BLaER1 treated with 17β-estradiol and CSF1 and Interleukin-3, amounts not matched to agents 10 nM and 100 nM (cell line): ENCODE measurements at regions not wholly inside any gene's neighbourhood (a gene's known extent, or its start where the extent isn't known, plus 50 kb on each side); places are given as distances from the start of the nearest gene placed in this dataset.

Source experiments
- H3K27ac ChIP-seq, 11 experiments: shearing (Covaris generic); formaldehyde crosslinking; 2 replicates each; pipeline ENCODE4 v1.8.1; 2022
- H3K27me3 ChIP-seq, 11 experiments: shearing (Covaris generic); formaldehyde crosslinking; 2 replicates each; pipeline ENCODE4 v1.8.1; 2022
- H3K36me3 ChIP-seq, 11 experiments: shearing (Covaris generic); formaldehyde crosslinking; 2 replicates each; pipeline ENCODE4 v1.8.1; 2022
- H3K4me1 ChIP-seq, 10 experiments: shearing (Covaris generic); formaldehyde crosslinking; 2 replicates each; pipeline ENCODE4 v1.8.1; 2022
- H3K4me2 ChIP-seq, 11 experiments: shearing (Covaris generic); formaldehyde crosslinking; 2 replicates each; pipeline ENCODE4 v1.8.1; 2022
- H3K4me3 ChIP-seq, 10 experiments: shearing (Covaris generic); formaldehyde crosslinking; 2 replicates each; pipeline ENCODE4 v1.8.1; 2022
- H3K9ac ChIP-seq, 11 experiments: shearing (Covaris generic); formaldehyde crosslinking; 2 replicates each; pipeline ENCODE4 v1.8.1; 2022
- H3K9me3 ChIP-seq, 11 experiments: shearing (Covaris generic); formaldehyde crosslinking; replicated peaks in 1 of 11; 2 replicates each; pipeline ENCODE4 v1.8.1; 2022
- H4K20me1 ChIP-seq, 11 experiments: shearing (Covaris generic); formaldehyde crosslinking; 2 replicates each; pipeline ENCODE4 v1.8.1; 2022
- Cebpa-rat ChIP-seq, 11 experiments: shearing (Covaris generic); IDR thresholded peaks; 2 replicates each; pipeline ENCODE4 v1.8.1; 2022

- TF ChIP-seq Cebpa-rat (IDR thresholded peaks at IDR 0.05), result no peak
- H3K27ac ChIP-seq, result no peak overlapping the region
- H4K20me1 ChIP-seq, result no peaks in the 10 kb centered on the region
- H3K4me1 ChIP-seq, result no peaks in the 10 kb centered on the region; a peak in 1 of 20 replicates
- no peaks in the 10 kb centered on the region for H3K36me3 ChIP-seq
- no peak overlapping the region for H3K4me2 ChIP-seq
- no peaks in the 10 kb centered on the region for H3K27me3 ChIP-seq
- no peak overlapping the region for H3K4me3 ChIP-seq
- H3K9me3 ChIP-seq, result no peaks in the 10 kb centered on the region
- no peak overlapping the region for H3K9ac ChIP-seq
Measured at GRCh38 chr18:67813380-67814028, 297.0 kb upstream of the DSEL start.

- Histone ChIP-seq H3K27ac (no peak overlapping the region), H3K4me2 (no peak overlapping the region), H3K4me1 (no peaks in the 10 kb centered on the region), H3K9me3 (peaks cover 7 to 20% (median 16%) of the 10 kb centered on the region in 11 experiments; a peak in 20 of 22 replicates), H4K20me1 (no peaks in the 10 kb centered on the region), H3K9ac (no peak overlapping the region), H3K36me3 (no peaks in the 10 kb centered on the region), H3K27me3 (no peaks in the 10 kb centered on the region), H3K4me3 (no peak overlapping the region)
- TF ChIP-seq Cebpa-rat (IDR thresholded peaks at IDR 0.05), result no peak
Measured at GRCh38 chr18:67805261-67805660, 288.7 kb upstream of the DSEL start.

- Histone ChIP-seq H3K4me1 (peaks cover 0 to under 1% (median 0%) of the 10 kb centered on the region in 10 experiments; a peak in 1 of 20 replicates), H3K27me3 (no peaks in the 10 kb centered on the region), H3K9me3 (no peaks in the 10 kb centered on the region), H3K27ac (no peak overlapping the region), H3K4me3 (no peak overlapping the region), H3K9ac (no peak overlapping the region), H4K20me1 (no peaks in the 10 kb centered on the region), H3K36me3 (no peaks in the 10 kb centered on the region), H3K4me2 (no peak overlapping the region)
- no peak for TF ChIP-seq Cebpa-rat (IDR thresholded peaks at IDR 0.05)
Measured at GRCh38 chr18:67794521-67794920, 278.0 kb upstream of the DSEL start.

- Histone ChIP-seq H3K9ac (no peak overlapping the region), H3K4me2 (no peak overlapping the region), H4K20me1 (no peaks in the 10 kb centered on the region), H3K27ac (no peak overlapping the region), H3K36me3 (no peaks in the 10 kb centered on the region), H3K4me3 (no peak overlapping the region), H3K4me1 (no peaks in the 10 kb centered on the region), H3K9me3 (no peaks in the 10 kb centered on the region), H3K27me3 (no peaks in the 10 kb centered on the region)
- no peak for TF ChIP-seq Cebpa-rat (IDR thresholded peaks at IDR 0.05)
Measured at GRCh38 chr18:67790527-67790926, 274.0 kb upstream of the DSEL start.

GRCh38 chr18:67789165-67789545 lies 272.6 kb upstream of the DSEL start:
- H4K20me1 ChIP-seq, result no peaks in the 10 kb centered on the region
- no peak overlapping the region for H3K27ac ChIP-seq
- no peaks in the 10 kb centered on the region for H3K4me1 ChIP-seq
- no peaks in the 10 kb centered on the region for H3K9me3 ChIP-seq
- H3K27me3 ChIP-seq, result no peaks in the 10 kb centered on the region
- no peak for TF ChIP-seq Cebpa-rat (IDR thresholded peaks at IDR 0.05)
- no peak overlapping the region for H3K4me3 ChIP-seq
- H3K36me3 ChIP-seq, result no peaks in the 10 kb centered on the region
- no peak overlapping the region for H3K4me2 ChIP-seq
- H3K9ac ChIP-seq, result no peak overlapping the region

- Histone ChIP-seq H3K9me3 (no peaks in the 10 kb centered on the region), H4K20me1 (no peaks in the 10 kb centered on the region), H3K27ac (no peak overlapping the region), H3K9ac (no peak overlapping the region), H3K4me3 (no peak overlapping the region), H3K4me1 (peaks cover 0 to under 1% (median 0%) of the 10 kb centered on the region in 10 experiments; a peak in 2 of 20 replicates), H3K27me3 (no peaks in the 10 kb centered on the region), H3K36me3 (no peaks in the 10 kb centered on the region), H3K4me2 (no peak overlapping the region)
- no peak for TF ChIP-seq Cebpa-rat (IDR thresholded peaks at IDR 0.05)
Measured at GRCh38 chr18:67788310-67789164, 272.0 kb upstream of the DSEL start.

GRCh38 chr18:67783196-67783946 lies 266.9 kb upstream of the DSEL start:
- Histone ChIP-seq H3K27ac (no peak overlapping the region), H3K27me3 (no peaks in the 10 kb centered on the region), H3K4me2 (0 out of 22 replicates have a peak overlapping the region, but pooled peaks of 1 of the 11 experiments have one; percentile 7), H3K9ac (no peak overlapping the region), H3K9me3 (no peaks in the 10 kb centered on the region), H3K36me3 (no peaks in the 10 kb centered on the region), H4K20me1 (no peaks in the 10 kb centered on the region), H3K4me3 (no peak overlapping the region), H3K4me1 (peaks cover 0 to 4% (median 0%) of the 10 kb centered on the region in 10 experiments; a peak in 3 of 20 replicates)
- no peak for TF ChIP-seq Cebpa-rat (IDR thresholded peaks at IDR 0.05)

- no peak for TF ChIP-seq Cebpa-rat (IDR thresholded peaks at IDR 0.05)
- peaks cover 0 to 13% (median 0%) of the 10 kb centered on the region in 11 experiments; a peak in 5 of 22 replicates for H3K27me3 ChIP-seq
- H3K4me1 ChIP-seq, result no peaks in the 10 kb centered on the region
- H3K4me2 ChIP-seq, result no peak overlapping the region
- no peaks in the 10 kb centered on the region for H3K36me3 ChIP-seq
- no peaks in the 10 kb centered on the region for H3K9me3 ChIP-seq
- H3K4me3 ChIP-seq, result no peak overlapping the region
- no peaks in the 10 kb centered on the region for H4K20me1 ChIP-seq
- H3K9ac ChIP-seq, result no peak overlapping the region
- no peak overlapping the region for H3K27ac ChIP-seq
Measured at GRCh38 chr18:67778016-67778415, 261.5 kb upstream of the DSEL start.

- H3K9me3 ChIP-seq, result no peaks in the 10 kb centered on the region
- no peak overlapping the region for H3K27ac ChIP-seq
- H3K36me3 ChIP-seq, result no peaks in the 10 kb centered on the region
- no peak for TF ChIP-seq Cebpa-rat (IDR thresholded peaks at IDR 0.05)
- no peak overlapping the region for H3K4me2 ChIP-seq
- no peaks in the 10 kb centered on the region for H3K4me1 ChIP-seq
- H4K20me1 ChIP-seq, result no peaks in the 10 kb centered on the region
- H3K4me3 ChIP-seq, result no peak overlapping the region
- H3K27me3 ChIP-seq, result peaks cover 0 to 23% (median 0%) of the 10 kb centered on the region in 11 experiments; a peak in 7 of 22 replicates
- no peak overlapping the region for H3K9ac ChIP-seq
Measured at GRCh38 chr18:67776929-67777328, 260.4 kb upstream of the DSEL start.
